NCI-H2227 (cell line): ENCODE measurements at regions not wholly inside any gene's neighbourhood (a gene's known extent, or its start where the extent isn't known, plus 50 kb on each side); places are given as distances from the start of the nearest gene placed in this dataset.
"Not testable (repeated sequence)": the region's sequence is repeated elsewhere in the genome, so short reads cannot be mapped to it uniquely, and the experiment has no call there.

Experiments used
- DNase-seq: peaks from one replicate; lab custom pipeline; 2025; ENCODE audit not compliant: unreplicated experiment; lab: John Stamatoyannopoulos, UW

DNA sequence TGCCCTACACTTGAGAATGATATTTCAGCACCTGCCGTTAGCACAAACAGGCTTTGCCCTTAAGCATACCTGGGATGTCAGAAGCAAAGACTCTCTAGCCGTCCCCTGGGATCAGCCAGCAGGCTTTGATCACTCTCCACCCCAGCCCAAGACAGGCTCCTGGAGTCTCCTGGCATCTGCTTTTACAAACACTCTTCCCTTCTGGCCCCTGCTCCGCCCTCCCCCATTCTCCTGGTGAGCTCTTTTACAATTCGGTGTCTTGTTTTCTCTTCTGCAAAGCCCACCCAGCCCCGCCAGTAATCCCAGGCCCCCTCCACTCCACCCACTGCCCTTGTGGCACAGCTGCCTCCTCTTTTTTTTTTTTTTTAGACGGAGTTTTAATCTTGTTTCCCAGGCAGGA lies 50.4 kb downstream of the KATNIP start:
- no peak for DNase-seq

DNA sequence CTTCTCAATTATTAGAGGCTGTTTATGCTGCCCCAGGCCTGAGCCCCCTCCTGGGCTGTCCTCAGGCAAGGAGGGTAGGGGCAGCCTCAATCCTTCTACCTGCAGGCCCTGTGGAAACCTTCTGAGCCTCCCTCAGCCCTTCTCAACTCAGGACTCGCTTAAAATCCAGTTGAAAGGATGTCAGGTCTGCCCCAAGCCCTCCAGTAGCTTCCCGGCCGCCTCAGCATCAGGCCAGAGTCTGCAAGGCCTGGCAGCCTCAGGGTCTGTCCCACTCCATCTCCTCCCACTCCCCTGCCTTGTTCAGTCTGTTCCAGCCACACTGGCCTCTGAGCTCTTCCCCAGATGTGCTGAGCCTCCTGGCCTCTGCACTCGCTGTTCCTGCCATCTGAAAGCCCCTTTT lies 52.2 kb downstream of the KATNIP start:
- no peak for DNase-seq

DNA sequence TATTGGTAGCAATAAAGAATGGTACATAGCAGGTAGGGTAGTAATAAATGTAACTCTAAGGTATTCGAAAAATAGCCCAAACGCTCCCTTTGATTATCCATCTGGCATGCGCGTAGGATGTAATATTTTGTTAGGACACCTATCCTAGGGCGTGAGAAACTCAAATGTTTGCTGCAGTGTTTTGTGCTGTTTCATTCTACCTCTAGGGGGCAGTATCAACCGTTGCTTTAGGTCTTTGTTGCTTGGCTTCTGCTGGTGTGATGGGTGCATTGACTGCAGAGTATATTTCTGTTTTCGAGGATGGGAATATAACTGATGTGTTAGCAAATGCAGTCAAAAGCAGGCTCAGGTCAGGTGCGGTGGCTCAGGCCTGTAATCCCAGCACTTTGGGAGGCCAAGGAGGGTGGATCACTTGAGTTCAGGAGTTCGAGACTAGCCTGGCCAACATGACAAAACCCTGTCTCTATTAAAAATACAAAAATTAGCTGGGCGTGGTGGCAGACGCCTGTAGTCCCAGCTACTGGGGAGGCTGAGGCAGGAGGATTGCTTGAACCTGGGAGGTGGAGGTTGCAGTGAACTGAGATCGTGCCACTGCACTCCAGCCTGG lies 55.7 kb downstream of the KATNIP start:
- DNase-seq: peak; percentile 76

DNA sequence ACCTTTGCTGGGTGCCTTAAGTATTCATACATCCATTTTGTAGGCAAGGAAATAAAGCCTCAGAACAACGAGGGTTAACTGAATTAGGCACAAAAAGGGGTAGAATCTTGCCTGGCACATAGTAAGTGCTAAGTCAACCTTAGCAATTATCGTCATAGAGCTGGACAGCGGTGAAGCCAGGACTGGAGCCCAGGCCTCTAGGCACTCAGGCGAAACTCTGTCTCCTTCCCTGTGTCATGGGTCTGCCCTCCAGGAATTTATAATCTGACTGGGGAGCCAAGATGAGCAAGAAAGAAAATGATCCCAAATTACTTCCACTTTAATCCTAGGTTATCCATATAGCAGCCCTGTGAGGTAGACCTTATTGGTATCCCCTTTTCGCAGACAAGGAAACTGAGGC lies 61.4 kb downstream of the KATNIP start:
- no peak for DNase-seq

DNA sequence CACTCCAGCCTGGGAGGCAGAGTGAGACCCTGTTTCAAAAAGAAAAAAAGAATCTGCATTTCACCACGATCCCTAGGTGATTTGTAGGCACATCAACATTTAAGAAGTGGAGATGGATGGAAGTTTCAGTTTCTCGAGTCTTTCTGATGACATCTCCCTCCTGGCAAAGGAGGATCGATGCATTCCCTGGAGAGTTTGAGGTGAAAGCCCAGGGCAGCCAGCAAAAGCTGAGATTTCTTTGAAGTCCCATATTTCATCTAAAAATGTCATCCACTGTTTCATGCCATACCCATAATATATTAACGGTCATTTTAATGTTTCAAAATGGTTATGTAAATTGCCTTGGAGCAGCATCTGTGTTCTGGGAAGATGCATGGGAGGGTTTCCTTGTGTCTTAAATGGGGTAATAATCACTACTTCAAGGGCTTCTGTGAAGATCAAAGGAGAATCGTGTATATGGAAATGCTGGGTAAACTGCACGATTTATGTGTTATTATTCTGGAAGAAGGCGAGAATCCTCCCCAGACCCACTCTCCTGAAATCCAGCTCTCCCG lies 63.4 kb downstream of the KATNIP start:
- DNase-seq: no peak

DNA sequence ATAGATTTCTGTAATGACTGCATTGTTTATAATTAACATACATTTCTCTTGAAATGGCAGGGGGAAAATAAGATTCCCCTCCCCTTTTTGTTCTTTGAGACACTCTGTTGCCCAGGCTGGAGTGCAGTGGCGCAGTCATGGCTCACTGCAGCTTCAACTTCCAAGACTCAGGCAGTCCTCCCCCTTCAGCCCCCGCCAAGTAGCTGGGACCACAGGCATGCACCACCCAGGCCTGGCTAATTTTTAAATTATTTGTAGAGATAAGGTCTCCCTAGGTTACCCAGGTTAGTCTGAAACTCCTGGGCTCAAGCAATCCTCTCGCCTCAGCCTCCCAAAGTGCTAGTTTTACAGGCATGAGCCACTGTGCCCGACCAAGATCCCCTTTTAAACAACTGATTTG lies 67.7 kb downstream of the KATNIP start:
- no peak for DNase-seq

DNA sequence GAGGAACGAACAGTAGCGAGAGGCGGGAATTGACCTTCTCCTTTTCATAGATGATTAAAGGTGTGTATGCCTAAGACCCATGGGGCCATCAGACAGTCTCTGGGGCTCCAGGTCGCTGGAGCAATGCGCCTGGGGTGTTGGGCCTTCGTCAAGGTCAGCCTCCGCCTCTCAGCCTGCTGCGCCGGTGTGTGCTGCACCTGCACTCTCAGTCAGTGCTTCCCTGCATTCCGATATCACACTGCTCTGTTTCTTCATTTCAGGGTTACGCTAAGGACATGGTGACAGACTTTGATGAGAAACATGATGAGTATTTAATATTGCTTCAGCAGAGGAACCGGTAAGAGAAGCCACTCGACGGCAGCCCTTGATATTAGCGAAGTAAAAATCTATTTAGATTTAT lies 68.2 kb downstream of the KATNIP start:
- no peak for DNase-seq

DNA sequence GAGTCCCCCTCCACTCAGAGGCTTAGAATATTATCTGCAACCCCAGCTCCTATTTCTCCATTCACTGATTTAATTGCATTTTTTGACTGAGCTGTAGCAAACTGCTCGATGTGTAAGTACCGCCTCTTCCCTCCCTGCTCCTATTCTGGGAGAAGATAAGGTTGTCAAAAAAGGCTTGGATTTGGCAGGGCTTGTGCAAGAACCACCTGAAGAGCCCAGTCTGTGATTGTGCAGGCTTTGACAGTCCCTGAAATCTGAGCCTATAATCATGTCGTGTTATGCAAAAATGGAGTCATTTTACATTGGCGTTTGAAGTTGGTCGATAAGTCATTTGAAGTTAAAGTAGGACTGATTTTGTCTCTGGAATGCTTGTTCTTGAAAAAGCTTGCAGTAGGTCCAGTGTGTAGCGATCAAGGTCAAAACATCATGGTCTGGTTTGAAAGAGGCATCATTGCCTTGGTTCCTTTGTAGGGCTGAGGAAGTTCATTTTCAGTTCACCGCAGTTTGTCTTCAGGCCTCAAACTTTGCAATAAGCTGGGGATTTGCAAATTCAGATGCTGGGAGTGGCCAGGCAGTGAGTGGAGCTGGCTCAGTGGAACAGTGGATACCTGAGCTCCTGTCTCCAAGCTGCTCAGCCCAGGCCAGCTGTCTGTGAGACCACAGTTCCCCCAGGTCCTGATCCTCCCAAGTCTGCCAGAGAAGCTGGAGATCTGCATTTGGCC lies 68.8 kb downstream of the KATNIP start:
- DNase-seq: no peak

DNA sequence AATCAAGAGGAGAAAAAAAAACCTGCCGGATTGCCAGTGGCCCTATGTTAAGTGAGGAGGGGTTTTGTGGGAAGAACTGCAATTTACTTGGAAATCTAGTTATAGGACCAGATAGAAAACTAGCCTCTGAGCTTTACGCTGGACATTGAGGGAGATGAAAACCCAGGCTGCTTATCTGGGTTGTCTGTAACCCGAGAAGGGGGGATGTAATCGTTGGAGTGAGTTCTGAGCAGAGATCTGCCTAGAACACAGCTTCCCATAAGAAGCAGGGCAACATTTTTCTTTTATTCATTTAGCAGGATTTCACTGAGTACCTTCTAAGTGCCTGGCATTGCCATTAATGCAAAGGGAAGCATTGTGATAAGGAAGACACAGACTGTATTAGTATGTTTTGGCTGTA lies 70.6 kb downstream of the KATNIP start:
- DNase-seq: no peak

DNA sequence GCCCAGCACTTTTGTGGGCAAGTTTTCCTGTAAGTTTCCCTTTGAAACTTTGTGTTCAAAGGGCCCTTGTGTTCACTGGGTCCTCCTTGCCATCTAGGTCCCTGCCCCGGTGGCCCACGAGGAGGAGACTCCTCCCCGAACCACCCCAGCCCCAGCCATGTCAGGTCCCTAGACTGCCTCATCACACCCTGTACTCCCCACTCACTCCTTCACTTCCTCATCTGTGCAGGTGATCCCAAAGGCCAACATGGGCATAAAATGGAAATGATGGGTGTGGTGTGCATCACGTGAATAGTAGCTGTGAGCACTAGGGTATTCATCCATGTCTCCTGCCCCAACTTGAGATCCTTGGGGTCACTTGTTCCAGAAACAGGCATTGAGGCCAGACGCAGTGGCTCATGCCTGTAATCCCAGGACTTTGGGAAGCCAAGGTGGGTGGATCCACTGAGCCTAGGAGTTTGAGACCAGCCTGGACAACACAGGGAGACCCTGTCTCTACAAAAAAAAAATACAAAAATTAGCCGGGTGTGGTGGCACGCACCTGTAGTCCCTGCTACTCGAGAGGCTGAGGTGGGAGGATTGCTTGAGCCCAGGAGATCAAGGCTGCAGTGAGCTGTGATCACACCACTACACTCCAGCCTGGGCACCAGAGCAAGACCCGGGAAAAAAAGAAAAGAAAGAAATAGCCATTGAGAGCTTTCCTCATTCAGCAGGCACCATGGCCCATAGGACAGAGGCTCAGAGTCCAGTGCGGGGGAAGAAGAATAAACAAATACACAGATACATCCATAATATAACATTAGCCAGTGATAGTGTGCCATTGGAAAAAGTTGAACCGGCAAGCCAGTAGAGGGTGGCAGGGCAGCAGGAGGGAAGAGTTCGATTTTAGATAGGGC lies 74.5 kb downstream of the KATNIP start:
- DNase-seq: no peak

DNA sequence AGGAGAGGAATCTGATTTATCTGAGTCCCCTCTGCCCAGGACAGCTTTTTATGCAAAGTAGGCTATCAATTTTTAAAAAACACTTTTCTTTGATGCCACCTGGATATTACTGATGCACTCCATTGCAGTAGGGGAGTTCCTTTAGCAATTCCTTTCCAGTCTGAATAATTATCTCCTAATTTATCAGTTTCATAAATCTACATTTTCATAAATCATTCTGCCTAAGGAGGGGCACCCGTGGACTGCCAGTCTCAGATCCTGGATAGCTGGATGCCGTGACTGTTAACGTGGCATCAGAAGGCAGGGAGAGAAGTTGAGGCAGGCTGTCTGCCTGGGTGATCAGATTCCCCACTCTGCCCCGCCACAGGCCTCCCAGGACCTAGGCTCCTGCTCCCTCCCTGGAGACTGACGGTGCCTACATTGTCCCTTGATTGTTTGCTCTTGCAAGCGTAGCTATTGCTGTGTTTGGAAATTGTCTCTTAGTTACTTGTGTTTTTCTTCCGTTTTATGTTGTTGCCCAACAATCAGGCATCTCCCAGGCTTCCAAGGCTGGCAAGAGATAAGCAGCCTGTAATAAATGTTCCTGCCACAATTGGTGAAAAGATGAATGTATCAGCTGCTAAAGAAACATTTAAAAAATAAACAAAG lies 75.2 kb downstream of the KATNIP start:
- DNase-seq: no peak

DNA sequence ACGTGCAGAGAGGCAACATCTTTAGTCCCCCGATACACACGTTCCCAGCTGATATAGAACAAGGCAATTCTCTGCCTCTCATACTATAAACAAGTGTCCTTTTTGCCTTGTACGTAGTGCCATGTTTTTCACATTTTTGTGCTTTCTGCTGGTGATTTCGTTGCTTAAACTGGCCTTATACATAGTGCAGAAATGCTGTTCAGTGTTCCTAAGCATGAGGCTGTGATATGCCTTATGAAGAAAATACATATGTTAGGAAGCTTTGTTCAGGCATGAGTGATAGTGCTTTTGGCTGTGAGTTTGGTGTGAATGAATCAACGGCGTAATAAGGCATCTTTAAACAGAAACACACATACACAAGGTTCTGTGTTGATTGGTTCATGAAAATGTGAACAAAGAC lies 77.2 kb downstream of the KATNIP start:
- no peak for DNase-seq

DNA sequence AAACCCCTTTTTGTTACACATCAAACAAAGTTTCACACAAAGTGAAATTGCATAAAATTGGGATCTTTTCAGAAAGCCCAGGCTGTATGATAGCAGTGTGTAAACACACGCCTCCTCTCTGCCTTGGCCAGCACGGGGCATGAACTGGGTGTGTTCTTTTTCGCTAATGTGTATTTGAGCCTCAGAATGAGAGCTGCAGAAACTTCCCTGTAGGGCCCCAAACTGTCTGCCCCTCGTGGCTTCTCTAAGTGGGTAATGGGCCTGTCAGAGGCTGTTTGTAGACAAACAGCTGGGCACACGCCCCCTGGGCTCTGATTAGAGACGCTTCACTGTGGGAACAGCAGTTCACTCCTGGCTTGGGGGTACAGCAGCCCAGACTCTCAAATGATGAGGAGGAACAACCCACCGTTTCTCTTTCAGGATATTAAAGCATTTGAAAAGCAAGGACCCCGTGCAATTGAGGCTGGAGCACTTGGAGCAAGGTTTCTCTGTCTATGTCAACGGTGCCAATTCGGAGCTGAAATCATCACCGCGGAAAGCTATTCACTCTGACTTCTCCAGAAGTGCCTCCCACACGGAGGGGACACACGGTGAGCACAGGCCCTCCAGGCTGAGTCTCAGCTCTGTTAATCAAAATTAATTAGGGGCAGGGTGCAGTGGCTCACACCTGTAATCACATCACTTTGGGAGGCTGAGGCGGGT lies 78.4 kb downstream of the KATNIP start:
- peak; percentile 88 for DNase-seq

DNA sequence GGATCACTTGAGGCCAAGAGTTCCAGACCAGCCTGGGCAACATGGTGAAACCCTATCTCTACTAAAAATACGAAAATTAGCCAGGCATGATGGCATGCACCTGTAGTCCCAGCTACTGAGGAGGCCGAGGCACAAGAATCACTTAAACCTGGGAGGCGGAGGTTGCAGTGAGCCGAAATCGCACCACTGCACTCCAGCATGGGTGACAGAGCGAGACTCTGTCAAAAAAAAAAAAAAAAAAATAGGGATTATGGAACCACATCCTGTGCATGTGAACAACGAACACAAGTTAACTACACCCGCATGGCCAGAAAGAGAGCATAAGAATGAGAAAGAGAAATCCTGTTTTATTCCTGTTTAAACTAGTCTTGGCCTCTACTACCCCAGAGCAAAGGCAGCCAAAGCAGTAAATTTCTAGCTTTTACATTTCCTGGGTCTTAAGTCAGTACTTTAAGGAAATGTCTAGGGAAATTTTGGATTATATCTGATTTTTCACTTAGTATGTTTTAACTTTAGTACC lies 79.1 kb downstream of the KATNIP start:
- not testable (repeated sequence) for DNase-seq

DNA sequence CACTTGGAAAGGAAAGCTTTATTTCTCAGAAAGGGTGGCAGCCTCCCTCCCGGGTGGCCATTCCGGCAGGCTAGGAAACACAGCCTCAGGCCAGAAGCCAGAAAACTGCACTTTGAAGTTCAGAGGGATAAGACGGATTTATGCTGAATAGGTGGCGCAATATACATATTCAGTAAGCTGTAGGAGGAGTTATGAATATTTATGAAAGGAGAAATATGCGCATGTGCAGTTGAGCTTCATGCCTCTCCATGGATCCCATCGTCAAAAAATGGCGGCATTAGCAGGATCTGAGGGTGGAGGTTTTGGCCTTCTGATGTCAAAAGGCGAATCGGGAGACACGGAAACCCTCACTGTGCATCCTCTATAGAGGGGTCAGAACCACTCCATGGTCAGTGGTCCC lies 82.3 kb downstream of the KATNIP start:
- DNase-seq: no peak

DNA sequence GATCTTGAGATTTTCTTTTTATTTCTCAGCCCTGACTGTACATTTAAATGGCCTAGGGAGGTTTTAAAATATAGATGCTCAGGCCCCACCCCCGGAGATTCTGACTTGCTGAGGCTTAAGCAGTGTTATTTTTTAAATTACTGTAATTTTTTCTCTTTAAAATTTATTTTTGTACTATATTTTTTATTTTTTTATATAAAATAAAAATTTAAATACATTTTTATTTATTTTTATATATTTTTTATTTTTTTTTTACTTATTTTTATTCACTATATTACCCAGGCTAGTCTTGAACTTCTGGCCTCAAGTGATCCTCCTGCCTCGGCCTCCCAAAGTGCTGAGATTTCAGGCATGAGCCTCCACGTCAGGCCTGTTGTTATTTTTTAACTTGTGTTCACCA lies 83.3 kb downstream of the KATNIP start:
- no peak for DNase-seq

DNA sequence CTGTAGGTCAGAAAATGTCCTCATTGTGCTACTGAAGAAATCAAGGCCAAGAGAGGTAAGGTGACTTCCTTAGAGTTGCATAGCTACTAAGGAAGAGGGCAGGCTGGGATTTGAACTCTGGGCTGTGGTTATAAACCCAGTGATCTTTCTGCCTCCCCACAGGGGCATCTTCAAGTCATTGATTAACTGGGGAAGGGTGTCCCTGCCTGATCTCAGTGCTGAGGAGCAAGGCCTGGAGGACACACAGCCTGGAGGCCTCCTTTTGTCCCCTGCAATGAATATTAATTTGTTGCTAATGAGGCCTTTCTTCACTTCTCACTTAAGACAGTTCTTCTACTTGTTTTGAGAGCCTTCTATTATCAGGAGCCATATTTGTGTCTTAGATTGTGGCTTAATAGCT lies 83.8 kb downstream of the KATNIP start:
- DNase-seq: no peak

DNA sequence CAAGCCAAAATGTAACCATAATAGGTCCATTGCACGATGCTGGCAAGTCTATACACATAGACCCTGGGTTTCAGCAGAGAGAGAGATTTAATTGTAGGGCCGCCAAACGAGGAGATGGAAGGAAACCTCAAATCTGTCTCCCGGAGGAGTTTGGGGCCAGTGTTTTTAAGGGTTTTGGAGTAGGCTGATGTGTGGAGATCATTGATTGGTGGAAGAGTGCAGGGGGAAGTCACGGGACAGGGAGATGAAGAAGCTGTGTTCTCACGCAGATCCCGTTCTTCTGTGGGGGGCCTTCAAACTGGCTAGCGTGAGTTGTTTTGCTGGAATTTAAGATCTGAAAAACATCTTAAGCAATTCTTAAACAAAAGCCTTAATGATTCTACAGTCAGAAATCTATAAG lies 84.8 kb downstream of the KATNIP start:
- no peak for DNase-seq

DNA sequence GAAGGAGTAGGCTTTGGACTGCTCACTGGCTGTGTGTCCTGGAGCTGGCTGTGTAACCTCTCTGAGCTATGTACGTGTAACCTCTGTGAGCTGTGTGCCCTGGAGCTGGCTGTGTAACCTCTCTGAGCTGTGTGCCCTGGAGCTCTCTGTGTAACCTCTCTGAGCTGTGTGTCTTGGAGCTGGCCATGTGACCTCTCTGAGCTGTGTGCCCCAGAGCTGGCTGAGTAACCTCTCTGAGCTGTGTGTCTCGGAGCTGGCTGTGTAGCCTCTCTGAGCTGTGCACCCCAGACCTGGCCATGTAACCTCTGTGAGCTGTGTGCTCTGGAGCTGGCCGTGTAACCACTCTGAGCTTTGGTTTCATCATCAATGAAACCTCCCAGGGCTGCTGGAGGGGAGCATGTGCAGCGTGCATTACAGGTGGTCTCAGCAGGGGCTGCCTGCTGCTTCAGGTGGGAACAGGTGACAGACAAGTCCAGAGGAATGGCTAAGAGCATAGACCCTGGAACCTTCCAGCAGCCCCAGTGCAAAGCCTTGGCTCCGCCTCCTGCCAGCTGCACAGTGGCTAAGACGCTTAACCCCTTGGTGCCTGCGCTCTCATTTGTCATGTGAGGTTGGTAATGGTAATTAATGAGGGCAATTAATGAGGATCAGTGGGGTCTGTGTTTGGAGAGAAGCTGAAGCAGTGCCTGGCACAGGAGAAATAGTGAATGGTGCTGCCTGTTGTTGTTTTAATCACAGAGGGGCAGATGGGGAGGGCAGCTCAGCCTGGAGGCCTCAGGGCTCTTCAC lies 86.7 kb downstream of the KATNIP start:
- DNase-seq: no peak
